ENCODE measurements at regions not wholly inside any gene's neighbourhood (a gene's known extent, or its start where the extent isn't known, plus 50 kb on each side); places are given as distances from the start of the nearest gene placed in this dataset.

- TF ChIP-seq RAD21 (IDR thresholded peaks at IDR 0.05; ENCODE audit: low read depth), result 0 out of 2 replicates have a peak, but pooled peaks have one; percentile 4
Measured at GRCh38 chr9:66153021-66153725, 416.2 kb downstream of the FOXD4L4 start.

- TF ChIP-seq YY1 (IDR thresholded peaks at IDR 0.05; ENCODE audit: low read depth), result 0 out of 2 replicates have a peak, but pooled peaks have one; percentile 30
Measured at GRCh38 chr9:66269783-66270182, 532.8 kb downstream of the FOXD4L4 start.
